CD4-positive, alpha-beta T cell treated with Interleukin-6 for 4 hours (primary cell): ENCODE measurements at regions not wholly inside any gene's neighbourhood (a gene's known extent, or its start where the extent isn't known, plus 50 kb on each side); places are given as distances from the start of the nearest gene placed in this dataset.
"Not testable (repeated sequence)": the region's sequence is repeated elsewhere in the genome, so short reads cannot be mapped to it uniquely, and the experiment has no call there.

Source experiments
- DNase-seq: peaks from one replicate; pipeline ENCODE4 v3.0.0-alpha.2; 2020; ENCODE audit warnings: mixed read lengths

GRCh38 chr4:59630922-59631321, 1569.2 kb upstream of the ADGRL3 start:
- DNase-seq = no peak

- no peak for DNase-seq
Measured at GRCh38 chr4:59637596-59637995, 1562.5 kb upstream of the ADGRL3 start.

- DNase-seq = no peak
Measured at GRCh38 chr4:59643682-59644081, 1556.4 kb upstream of the ADGRL3 start.

DNA sequence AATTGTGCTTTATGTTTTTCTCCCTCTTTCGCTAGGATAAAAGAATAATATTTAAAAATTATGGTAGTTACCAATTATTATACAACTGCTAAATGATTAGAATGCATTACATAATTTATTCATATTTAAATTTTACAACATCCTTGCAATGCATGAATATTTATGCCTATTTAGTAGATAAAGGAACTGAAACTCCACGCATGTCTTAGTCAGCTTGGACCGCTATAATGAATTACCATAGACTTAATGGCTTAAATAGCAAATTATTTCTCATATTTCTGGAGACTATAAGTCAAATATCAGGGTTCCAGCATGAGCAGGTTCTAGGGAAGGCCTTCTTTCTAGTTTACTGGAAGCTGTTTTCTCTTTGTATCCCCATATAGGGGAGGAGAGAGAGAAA, 1555.4 kb upstream of the ADGRL3 start:
- DNase-seq = no peak

DNA sequence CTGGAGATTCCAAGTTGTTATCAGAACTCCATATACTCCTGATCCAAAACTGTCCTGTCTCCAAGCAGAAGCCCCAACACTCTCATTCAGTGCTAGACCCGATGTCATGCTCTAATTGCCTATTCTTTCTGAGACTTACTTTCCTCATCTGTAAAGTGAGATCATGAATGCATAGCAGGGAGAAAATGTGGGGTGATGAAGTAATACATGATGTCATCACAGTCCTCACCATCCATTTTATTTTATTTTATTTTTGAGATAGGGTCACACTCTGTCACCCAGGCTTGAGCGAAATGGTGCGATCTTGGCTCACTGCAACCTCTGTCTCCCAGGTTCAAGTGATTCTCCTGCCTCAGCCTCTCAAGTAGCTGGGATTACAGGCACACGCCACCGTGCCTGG, 1554.0 kb upstream of the ADGRL3 start:
- no peak for DNase-seq

- DNase-seq = no peak
Measured at GRCh38 chr4:59647011-59647410, 1553.1 kb upstream of the ADGRL3 start.

DNA sequence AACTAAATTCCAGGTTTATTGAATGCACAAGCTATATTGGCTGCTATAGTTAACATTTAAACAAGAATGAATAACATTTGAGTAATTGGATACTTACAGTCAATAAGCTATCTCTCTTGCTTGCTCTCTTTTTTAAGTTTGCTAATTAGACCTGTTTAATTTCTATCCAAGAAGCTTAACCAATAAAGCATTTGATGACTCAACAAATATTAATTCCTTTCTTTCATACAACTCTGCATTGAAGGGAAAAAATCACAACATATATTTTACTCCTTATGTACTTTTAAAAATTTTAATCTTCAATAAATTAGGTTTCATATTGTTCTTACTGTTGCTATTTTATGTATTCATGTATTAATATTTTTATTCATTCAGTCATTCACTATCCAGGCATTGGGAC, 1552.6 kb upstream of the ADGRL3 start:
- no peak for DNase-seq

DNA sequence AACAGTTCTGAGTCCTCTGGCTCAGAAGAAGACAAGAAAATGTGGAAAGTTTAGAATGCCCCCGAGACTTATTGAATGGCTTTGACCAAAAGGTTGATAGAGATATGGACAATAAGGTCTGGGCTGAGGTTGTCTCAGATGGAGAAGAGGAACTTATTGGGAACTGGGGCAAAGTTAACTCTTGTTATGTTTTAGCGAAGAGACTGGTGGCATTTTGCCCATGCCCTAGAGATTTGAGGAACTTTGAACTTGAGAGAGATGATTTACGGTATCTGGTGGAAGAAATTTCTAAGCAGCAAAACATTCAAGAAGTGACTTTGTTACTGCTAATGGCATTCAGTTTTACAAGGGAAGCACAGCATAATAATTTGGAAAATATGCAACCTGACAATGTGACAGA, 1549.3 kb upstream of the ADGRL3 start:
- no peak for DNase-seq

- no peak for DNase-seq
Measured at GRCh38 chr4:59655996-59656395, 1544.1 kb upstream of the ADGRL3 start.

- no peak for DNase-seq
Measured at GRCh38 chr4:59664771-59665170, 1535.4 kb upstream of the ADGRL3 start.

GRCh38 chr4:59666645-59667044, 1533.5 kb upstream of the ADGRL3 start:
- no peak for DNase-seq

GRCh38 chr4:59671037-59671436, 1529.1 kb upstream of the ADGRL3 start:
- no peak for DNase-seq

GRCh38 chr4:59676389-59676788, 1523.7 kb upstream of the ADGRL3 start:
- DNase-seq = no peak

- not testable (repeated sequence) for DNase-seq
Measured at GRCh38 chr4:59676992-59677391, 1523.1 kb upstream of the ADGRL3 start.

DNA sequence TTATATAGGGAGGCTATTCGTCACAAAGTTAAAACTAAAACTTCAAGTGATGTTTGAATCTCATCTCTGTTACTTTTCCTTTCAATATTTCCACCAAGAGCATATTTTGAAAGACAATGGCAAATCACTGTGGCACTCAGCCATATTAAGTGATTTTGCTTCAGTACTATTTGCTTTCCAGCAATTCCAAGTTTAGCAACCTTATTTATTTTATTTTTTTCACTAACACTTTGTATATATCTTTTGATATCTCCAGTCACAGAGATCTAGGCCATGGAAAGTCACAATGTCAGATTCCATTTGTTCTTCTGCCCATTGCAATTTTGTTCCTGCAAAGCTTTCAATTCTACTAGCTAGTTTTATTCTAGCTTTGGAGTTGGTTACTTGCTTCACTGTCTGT, 1514.5 kb upstream of the ADGRL3 start:
- DNase-seq = no peak

DNA sequence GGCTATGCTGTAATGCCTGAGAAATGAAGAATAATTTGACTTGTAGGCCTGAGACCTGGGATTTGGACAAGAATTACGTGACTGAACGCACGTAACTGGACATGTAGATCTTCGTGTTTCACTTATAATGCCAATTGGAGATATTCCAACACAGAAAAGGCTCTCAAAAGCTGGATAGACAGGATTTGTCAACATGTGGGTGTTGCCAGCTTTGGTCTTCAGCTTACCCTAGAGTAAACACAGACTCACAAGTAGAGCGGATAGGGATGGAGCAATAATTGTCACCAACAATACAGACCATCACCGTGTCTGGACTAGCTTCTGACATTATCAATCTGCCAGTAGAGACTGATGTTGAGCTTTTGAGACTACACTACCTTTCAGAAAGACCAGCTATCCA, 1511.0 kb upstream of the ADGRL3 start:
- DNase-seq = no peak

DNA sequence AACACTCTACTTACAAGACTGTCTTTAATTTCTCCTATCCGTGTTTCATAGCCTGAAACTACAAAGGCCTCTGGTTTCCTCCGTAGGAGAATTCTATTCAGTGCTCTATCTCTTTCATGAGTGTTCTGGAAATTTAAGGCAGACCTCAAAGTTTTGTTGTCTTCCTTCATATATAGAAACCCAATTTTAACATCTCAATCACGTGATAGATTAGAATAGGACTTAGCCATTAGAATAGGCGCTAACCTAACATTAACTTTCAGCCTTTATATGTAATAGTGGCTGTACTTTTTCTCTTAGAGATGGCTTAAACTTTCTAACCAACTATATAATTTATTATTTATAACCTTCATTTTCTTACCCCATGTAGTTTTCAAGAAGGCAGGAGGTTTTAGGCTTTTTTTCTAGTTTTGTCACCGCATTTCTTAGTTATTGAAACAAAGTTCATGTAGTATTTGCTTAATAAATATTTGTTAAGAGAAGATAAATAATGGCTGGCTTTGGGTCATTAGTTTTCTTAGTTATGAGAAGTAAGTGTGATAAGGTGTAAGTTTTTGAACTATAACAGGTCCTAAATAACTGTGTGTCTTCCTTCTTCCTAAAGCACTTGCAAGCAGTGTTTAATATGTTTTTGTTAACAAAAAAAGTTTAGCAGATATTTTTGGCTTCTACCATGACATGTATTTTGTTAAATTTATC, 1504.6 kb upstream of the ADGRL3 start:
- DNase-seq = no peak

- DNase-seq = no peak
Measured at GRCh38 chr4:59698041-59698440, 1502.1 kb upstream of the ADGRL3 start.

GRCh38 chr4:59700651-59701050, 1499.5 kb upstream of the ADGRL3 start:
- no peak for DNase-seq

DNA sequence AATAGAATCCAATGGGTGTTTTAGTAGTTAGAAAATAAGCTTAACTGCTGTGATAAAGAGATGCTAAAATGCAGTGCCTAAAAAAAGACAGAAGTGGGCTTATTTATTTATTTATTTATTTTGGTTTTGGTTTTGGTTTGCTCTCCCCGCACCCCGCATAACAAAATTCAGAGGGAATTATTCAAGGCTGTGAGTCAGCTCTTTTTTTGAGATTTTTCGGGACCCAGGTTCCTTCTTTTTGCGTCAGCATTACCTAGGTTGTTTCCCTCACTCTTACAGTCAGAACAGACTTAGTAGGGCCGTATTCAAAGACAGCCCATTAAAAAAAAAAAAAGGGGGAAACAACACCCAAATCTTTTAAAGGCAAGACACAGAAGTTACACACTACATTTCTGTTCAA, 1495.5 kb upstream of the ADGRL3 start:
- DNase-seq = no peak

- DNase-seq = no peak
Measured at GRCh38 chr4:59712470-59712869, 1487.7 kb upstream of the ADGRL3 start.

- DNase-seq = not testable (repeated sequence)
Measured at GRCh38 chr4:59724286-59724685, 1475.8 kb upstream of the ADGRL3 start.

- DNase-seq = no peak
Measured at GRCh38 chr4:59727745-59728144, 1472.4 kb upstream of the ADGRL3 start.

GRCh38 chr4:59728496-59728895, 1471.6 kb upstream of the ADGRL3 start:
- DNase-seq = no peak

DNA sequence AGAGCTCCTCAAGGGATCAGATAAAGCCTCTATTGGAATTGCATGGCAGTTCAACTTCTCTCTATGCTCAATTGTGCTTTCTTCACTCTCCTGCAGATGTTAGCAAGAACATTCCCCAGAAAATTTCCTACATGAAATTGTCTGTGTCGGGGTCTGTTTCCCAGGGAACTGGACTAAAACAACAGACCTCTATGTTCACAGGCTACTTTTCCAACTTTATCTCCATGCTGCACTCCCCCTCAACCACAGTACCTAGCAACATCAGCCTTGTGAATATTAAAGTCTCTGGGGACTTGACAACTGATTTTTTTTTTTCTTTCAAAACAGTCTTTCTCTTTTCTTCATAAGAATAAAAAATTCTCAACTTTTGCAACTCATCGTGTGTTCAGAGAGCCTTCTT, 1470.8 kb upstream of the ADGRL3 start:
- no peak for DNase-seq

GRCh38 chr4:59748433-59748832, 1451.7 kb upstream of the ADGRL3 start:
- DNase-seq = no peak
